Neuronal stem cell (in vitro differentiated cells): ENCODE measurements at regions not wholly inside any gene's neighbourhood (a gene's known extent, or its start where the extent isn't known, plus 50 kb on each side); places are given as distances from the start of the nearest gene placed in this dataset.

ENCODE experiments used
- DNase-seq: peaks from one replicate; pipeline ENCODE4 v3.0.0-alpha.2; 2013; ENCODE audit warnings: low spot score
- H2AFZ ChIP-seq: one replicate; pipeline ENCODE4 v1.6.1; 2013; ENCODE audit warnings: mild to moderate bottlenecking, low read length, inconsistent platforms
- H2AK5ac ChIP-seq: 2 replicates; pipeline ENCODE4 v1.6.1; 2013; ENCODE audit warnings: low read depth, mild to moderate bottlenecking, inconsistent platforms, low read length, moderate library complexity, mixed read lengths
- H2BK120ac ChIP-seq: 2 replicates; pipeline ENCODE4 v1.6.1; 2013; ENCODE audit warnings: low read depth, mild to moderate bottlenecking, inconsistent platforms, low read length, moderate library complexity, mixed read lengths
- H2BK12ac ChIP-seq: one replicate; pipeline ENCODE4 v1.6.1; 2013; ENCODE audit warnings: low read length, inconsistent platforms
- H2BK15ac ChIP-seq: 2 replicates; pipeline ENCODE4 v1.6.1; 2013; ENCODE audit warnings: mild to moderate bottlenecking, low read length, inconsistent platforms, mixed read lengths
- H2BK5ac ChIP-seq: one replicate; pipeline ENCODE4 v1.6.1; 2013; ENCODE audit warnings: inconsistent platforms, mild to moderate bottlenecking, low read length, moderate library complexity
- H3K14ac ChIP-seq: one replicate; pipeline ENCODE4 v1.6.1; 2013; ENCODE audit warnings: low read length, inconsistent platforms
- H3K18ac ChIP-seq: 2 replicates; pipeline ENCODE4 v1.6.1; 2013; ENCODE audit warnings: low read length, inconsistent platforms
- H3K23ac ChIP-seq: 2 replicates; pipeline ENCODE4 v1.6.1; 2013; ENCODE audit warnings: low read depth, mild to moderate bottlenecking, mixed read lengths, low read length, inconsistent platforms; ENCODE audit not compliant: poor library complexity
- H3K27ac ChIP-seq: replicated peaks from 3 replicates; pipeline ENCODE4 v1.5.1; 2013; ENCODE audit warnings: low read length, inconsistent platforms
- H3K27me3 ChIP-seq, 3 experiments: 2 replicates each; pipeline ENCODE4 v1.6.1; 2013; ENCODE audit warnings: low read length in 3 of 3, mild to moderate bottlenecking in 2 of 3, inconsistent platforms in 1 of 3, low read depth in 1 of 3, mixed read lengths in 1 of 3, moderate library complexity in 1 of 3; ENCODE audit not compliant: control insufficient read depth in 3 of 3, insufficient read depth in 3 of 3
- H3K36me3 ChIP-seq, 2 donors: replicated peaks in 1 of 2; 2 replicates each; pipeline ENCODE4 v1.6.1; 2013; ENCODE audit warnings: low read length in 2 of 2; ENCODE audit not compliant: control insufficient read depth in 2 of 2, insufficient read depth in 2 of 2
- H3K4ac ChIP-seq: 2 replicates; pipeline ENCODE4 v1.6.1; 2013; ENCODE audit warnings: inconsistent platforms, mild to moderate bottlenecking, low read length, moderate library complexity
- H3K4me1 ChIP-seq, 2 donors: 1 replicate in 1 of 2; 2 replicates in 1 of 2; pipeline ENCODE4 v1.6.1; 2013; ENCODE audit warnings: low read length in 2 of 2, low read depth in 1 of 2; ENCODE audit not compliant: control insufficient read depth in 2 of 2, insufficient read depth in 1 of 2
- H3K4me2 ChIP-seq: one replicate; pipeline ENCODE4 v1.6.1; 2013; ENCODE audit warnings: mild to moderate bottlenecking, low read length, inconsistent platforms; ENCODE audit not compliant: insufficient read depth, poor library complexity, severe bottlenecking
- H3K4me3 ChIP-seq, 2 donors: 2 replicates each; pipeline ENCODE4 v1.5.1; 2013; ENCODE audit warnings: low read length in 2 of 2, mild to moderate bottlenecking in 2 of 2, inconsistent platforms in 1 of 2, moderate library complexity in 1 of 2
- H3K79me1 ChIP-seq: one replicate; pipeline ENCODE4 v1.6.1; 2013; ENCODE audit warnings: low read depth, mild to moderate bottlenecking, inconsistent platforms, low read length, moderate library complexity
- H3K9ac ChIP-seq: one replicate; pipeline ENCODE4 v1.6.1; 2013; ENCODE audit warnings: mild to moderate bottlenecking, low read depth, low read length, inconsistent platforms; ENCODE audit not compliant: poor library complexity
- H3K9me3 ChIP-seq, 2 donors: replicated peaks in 1 of 2; 2 replicates each; pipeline versions ENCODE3 to v1.6.1; 2013; ENCODE audit warnings: low read length in 2 of 2, mild to moderate bottlenecking in 2 of 2, inconsistent platforms in 1 of 2, low read depth in 1 of 2, mixed read lengths in 1 of 2, moderate library complexity in 1 of 2; ENCODE audit not compliant: control insufficient read depth in 2 of 2, insufficient read depth in 1 of 2
- H4K8ac ChIP-seq: one replicate; pipeline ENCODE4 v1.6.1; 2013; ENCODE audit warnings: low read depth, mild to moderate bottlenecking, inconsistent platforms, low read length, moderate library complexity
- H4K91ac ChIP-seq: one replicate; pipeline ENCODE4 v1.6.1; 2013; ENCODE audit warnings: low read length, low read depth, mild to moderate bottlenecking, inconsistent platforms; ENCODE audit not compliant: poor library complexity
- WGBS, 2 donors: extraction: QIAGEN DNeasy Blood & Tissue Kit; methylation state at CpG; one replicate each; pipeline ENCODE4 v1.1.7; 2013; ENCODE audit warnings: missing lambda C conversion rate in 2 of 2, mixed read lengths in 1 of 2; ENCODE audit not compliant: insufficient read length in 2 of 2, insufficient replicate concordance in 1 of 2; ENCODE audit errors: extremely low coverage in 2 of 2; 5-methylcytosine and 5-hydroxymethylcytosine counted together

- Histone ChIP-seq H3K4ac (no peak overlapping the region), H3K36me3 (no peaks in the 10 kb centered on the region), H3K9ac (no peak overlapping the region), H2BK5ac (no peak overlapping the region), H3K79me1 (no peaks in the 10 kb centered on the region), H2BK15ac (no peak overlapping the region), H3K27me3 (no peaks in the 10 kb centered on the region), H2BK120ac (no peak overlapping the region), H2AK5ac (no peak overlapping the region), H3K14ac (no peak overlapping the region), H3K27ac (no peak overlapping the region), H3K23ac (no peak overlapping the region), H2BK12ac (no peak overlapping the region), H3K4me1 (no peaks in the 10 kb centered on the region), H4K8ac (no peak overlapping the region), H2AFZ (no peak overlapping the region), H3K4me2 (no peak overlapping the region), H3K9me3 (no peaks in the 10 kb centered on the region), H3K4me3 (no peak overlapping the region), H3K18ac (no peak overlapping the region), H4K91ac (no peak overlapping the region)
- no CpG with 5 or more reads among the region's 2 CpGs for WGBS, 2 donors
- no peak for DNase-seq
Observed at GRCh38 chr4:58808817-58809216, 1698.6 kb upstream of the IGFBP7 start.

DNA sequence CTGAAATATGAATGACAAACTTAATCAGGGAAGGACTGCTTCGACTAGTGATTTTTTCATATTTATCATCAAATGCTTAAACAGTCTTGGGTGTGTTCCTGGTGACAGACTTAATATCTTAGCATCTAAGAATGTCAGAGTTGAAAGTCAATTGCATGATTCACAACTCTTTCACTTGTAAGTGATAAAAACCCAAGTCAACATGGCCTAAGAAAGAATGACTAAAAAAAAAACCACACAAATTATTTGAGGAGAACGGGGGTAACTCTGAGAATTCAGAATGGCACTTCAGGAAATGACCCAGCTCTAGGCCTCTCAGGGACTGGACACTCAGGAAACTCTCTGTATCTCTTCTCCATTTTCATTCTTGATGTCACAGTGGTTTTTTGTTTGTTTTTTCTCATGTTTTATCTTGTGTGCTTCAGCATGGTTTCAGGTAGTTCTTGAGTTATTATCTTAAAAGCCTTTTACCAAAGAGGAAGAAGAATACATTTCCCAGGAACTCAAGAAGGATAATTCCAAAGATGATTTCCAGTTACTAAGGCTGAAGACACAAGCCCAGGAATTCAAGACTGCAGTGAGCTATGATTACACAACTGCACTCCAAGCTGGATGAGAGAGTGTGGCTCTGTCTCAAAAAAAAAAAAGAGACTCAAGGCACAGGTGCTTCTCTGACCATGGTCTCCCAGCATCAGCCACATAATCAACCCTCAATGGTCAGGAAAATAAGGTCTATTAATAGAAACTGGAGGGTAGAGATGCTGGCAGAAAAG is 1697.8 kb upstream of the IGFBP7 start:
- no peaks in the 10 kb centered on the region for H3K27me3 ChIP-seq
- no peak overlapping the region for H4K8ac ChIP-seq
- DNase-seq: no peak
- H3K18ac ChIP-seq: no peak overlapping the region
- H3K14ac ChIP-seq: no peak overlapping the region
- H4K91ac ChIP-seq: no peak overlapping the region
- no peak overlapping the region for H2BK12ac ChIP-seq
- H3K36me3 ChIP-seq: no peaks in the 10 kb centered on the region
- no CpG with 5 or more reads among the region's 2 CpGs for WGBS, 2 donors
- H3K79me1 ChIP-seq: no peaks in the 10 kb centered on the region
- H3K4ac ChIP-seq: no peak overlapping the region
- no peaks in the 10 kb centered on the region for H3K4me1 ChIP-seq
- no peak overlapping the region for H3K23ac ChIP-seq
- H3K9ac ChIP-seq: no peak overlapping the region
- no peak overlapping the region for H2AFZ ChIP-seq
- no peak overlapping the region for H2BK15ac ChIP-seq
- no peak overlapping the region for H3K4me3 ChIP-seq
- H2BK5ac ChIP-seq: no peak overlapping the region
- H3K27ac ChIP-seq: no peak overlapping the region
- no peak overlapping the region for H3K4me2 ChIP-seq
- no peak overlapping the region for H2AK5ac ChIP-seq
- H2BK120ac ChIP-seq: no peak overlapping the region
- no peaks in the 10 kb centered on the region for H3K9me3 ChIP-seq

- H3K4me1 ChIP-seq: no peaks in the 10 kb centered on the region
- H3K27ac ChIP-seq: no peak overlapping the region
Observed at GRCh38 chr4:58776627-58777026, 1666.4 kb upstream of the IGFBP7 start.

DNA sequence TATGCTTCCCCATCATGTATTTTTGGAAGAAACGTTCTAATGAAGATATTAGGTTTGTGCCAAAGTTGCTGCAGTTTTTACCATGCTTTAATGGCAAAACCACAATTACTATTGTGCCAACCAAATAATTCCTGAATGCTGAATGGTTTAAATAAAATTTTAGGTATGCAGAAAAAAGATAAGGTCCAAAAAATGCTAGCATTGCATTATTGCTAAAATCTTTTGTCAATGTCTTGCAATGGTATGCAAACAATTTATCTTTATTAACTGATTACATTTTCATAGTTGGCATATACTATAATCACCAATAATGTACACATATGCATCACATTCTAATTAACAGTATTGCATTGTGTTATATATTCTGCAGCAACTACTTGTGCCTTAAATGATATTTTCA is 1657.4 kb upstream of the IGFBP7 start:
- Histone ChIP-seq H2BK15ac (no peak overlapping the region), H3K79me1 (no peaks in the 10 kb centered on the region), H3K4me3 (no peak overlapping the region), H3K18ac (no peak overlapping the region), H2BK5ac (no peak overlapping the region), H2AFZ (no peak overlapping the region), H3K4me1 (no peaks in the 10 kb centered on the region), H4K91ac (no peak overlapping the region), H3K4ac (no peak overlapping the region), H3K23ac (no peak overlapping the region), H2AK5ac (no peak overlapping the region), H2BK120ac (no peak overlapping the region), H3K14ac (no peak overlapping the region), H3K9me3 (no peaks in the 10 kb centered on the region), H2BK12ac (no peak overlapping the region), H4K8ac (no peak overlapping the region), H3K27me3 (no peaks in the 10 kb centered on the region), H3K9ac (no peak overlapping the region), H3K36me3 (no peaks in the 10 kb centered on the region), H3K27ac (no peak overlapping the region), H3K4me2 (no peak overlapping the region)
- no peak for DNase-seq
- no CpG with 5 or more reads among the region's 1 CpG for WGBS, 2 donors

More at GRCh38 chr4:58776627-58777026, 1666.4 kb upstream of the IGFBP7 start:
- Histone ChIP-seq H3K9ac (no peak overlapping the region), H3K27me3 (no peaks in the 10 kb centered on the region), H3K23ac (no peak overlapping the region), H2AFZ (no peak overlapping the region), H2BK120ac (no peak overlapping the region), H3K18ac (no peak overlapping the region), H2BK12ac (no peak overlapping the region), H2BK5ac (no peak overlapping the region), H2AK5ac (no peak overlapping the region), H3K9me3 (no peaks in the 10 kb centered on the region), H4K91ac (no peak overlapping the region), H2BK15ac (no peak overlapping the region), H3K79me1 (no peaks in the 10 kb centered on the region), H3K4me2 (no peak overlapping the region), H3K14ac (no peak overlapping the region), H4K8ac (no peak overlapping the region), H3K4ac (no peak overlapping the region), H3K4me3 (no peak overlapping the region), H3K36me3 (no peaks in the 10 kb centered on the region)
- no CpG with 5 or more reads among the region's 1 CpG for WGBS, 2 donors
- DNase-seq: no peak
